WTC11 (cell line): ENCODE measurements at regions not wholly inside any gene's neighbourhood (a gene's known extent, or its start where the extent isn't known, plus 50 kb on each side); places are given as distances from the start of the nearest gene placed in this dataset.

Source experiments
- ATAC-seq: fragments of 200-7000 bp; cut with Tn5 transposase; 2 replicates; pipeline ENCODE4 v1.10.0; 2021; ENCODE audit warnings: mild to moderate bottlenecking, moderate library complexity
- CTCF ChIA-PET: fragments of 300-600 bp; sonication (Branson Sonifier 250); formaldehyde crosslinking; loops from one replicate; lab custom pipeline; 2021; ENCODE audit warnings: antibody characterized with exemption; lab: Charles Lee
- POLR2A ChIA-PET: fragments of 350-600 bp; sonication (Branson Sonifier 250); formaldehyde crosslinking; loops from one replicate; lab custom pipeline; 2021; ENCODE audit warnings: antibody characterized with exemption; lab: Charles Lee
- DNase-seq: peaks from one replicate; pipeline ENCODE4 v3.0.0; 2021; ENCODE audit warnings: low spot score
- H3K27ac Mint-ChIP-seq: 2 replicates; pipeline ENCODE4 v1.8.0; 2021; ENCODE audit warnings: mixed read lengths
- H3K27me3 Mint-ChIP-seq: 2 replicates; pipeline ENCODE4 v1.8.0; 2021; ENCODE audit warnings: low read depth, mild to moderate bottlenecking, moderate library complexity, mixed read lengths
- H3K36me3 Mint-ChIP-seq: 2 replicates; pipeline ENCODE4 v1.8.0; 2021; ENCODE audit warnings: mixed read lengths
- H3K4me1 Mint-ChIP-seq: 2 replicates; pipeline ENCODE4 v1.8.0; 2022; ENCODE audit warnings: mixed read lengths
- H3K4me3 Mint-ChIP-seq: 2 replicates; pipeline ENCODE4 v1.8.0; 2021; ENCODE audit warnings: mild to moderate bottlenecking, moderate library complexity, mixed read lengths
- H3K9me3 Mint-ChIP-seq: 2 replicates; pipeline ENCODE4 v1.8.0; 2021; ENCODE audit warnings: mixed read lengths
- AFF4 ChIP-seq: sonication (generic); formaldehyde crosslinking; IDR thresholded peaks from 2 replicates; pipeline ENCODE4 v1.8.1; 2023; ENCODE audit warnings: mild to moderate bottlenecking, missing genetic modification reagents, borderline replicate concordance
- CBFB ChIP-seq: sonication (generic); formaldehyde crosslinking; IDR thresholded peaks from 2 replicates; pipeline ENCODE4 v1.8.1; 2022; ENCODE audit warnings: mild to moderate bottlenecking, low read depth, missing genetic modification reagents
- CDX4 ChIP-seq: fragments of 250-450 bp; sonication (Bioruptor Pico); IDR thresholded peaks from 2 replicates; pipeline ENCODE4 v1.9.0; 2021; ENCODE audit warnings: moderate library complexity, mild to moderate bottlenecking, inconsistent platforms, borderline replicate concordance
- IRF2 ChIP-seq: sonication (generic); formaldehyde crosslinking; IDR thresholded peaks from 2 replicates; pipeline ENCODE4 v1.8.0; 2022; ENCODE audit warnings: low read depth, missing genetic modification reagents, borderline replicate concordance
- MLX ChIP-seq: sonication (generic); formaldehyde crosslinking; IDR thresholded peaks from 2 replicates; pipeline ENCODE4 v1.8.1; 2023; ENCODE audit warnings: mild to moderate bottlenecking, missing genetic modification reagents, moderate library complexity
- NFYB ChIP-seq: sonication (generic); formaldehyde crosslinking; conservative IDR thresholded peaks from 2 replicates; pipeline ENCODE4 v1.8.0; 2022; ENCODE audit warnings: low read depth, missing genetic modification reagents
- OVOL2 ChIP-seq: fragments of 250-450 bp; sonication (Bioruptor Pico); IDR thresholded peaks from 2 replicates; pipeline ENCODE4 v1.9.0; 2021; ENCODE audit warnings: mild to moderate bottlenecking, borderline replicate concordance
- RELA ChIP-seq: sonication (generic); formaldehyde crosslinking; IDR thresholded peaks from 2 replicates; pipeline ENCODE4 v1.8.1; 2022; ENCODE audit warnings: missing genetic modification reagents, mild to moderate bottlenecking, borderline replicate concordance
- STAT6 ChIP-seq: sonication (generic); formaldehyde crosslinking; conservative IDR thresholded peaks from 2 replicates; pipeline ENCODE4 v1.8.1; 2023; ENCODE audit warnings: mild to moderate bottlenecking, low read depth, missing genetic modification reagents, moderate library complexity
- TCF7 ChIP-seq: sonication (generic); formaldehyde crosslinking; IDR thresholded peaks from 2 replicates; pipeline ENCODE4 v1.8.0; 2022; ENCODE audit warnings: mild to moderate bottlenecking, low read depth, missing genetic modification reagents, moderate library complexity
- USF2 ChIP-seq: sonication (generic); formaldehyde crosslinking; IDR thresholded peaks from 2 replicates; pipeline ENCODE4 v1.8.1; 2023; ENCODE audit warnings: mild to moderate bottlenecking, missing genetic modification reagents, moderate library complexity
- ZNF121 ChIP-seq: sonication (generic); formaldehyde crosslinking; IDR thresholded peaks from 2 replicates; pipeline ENCODE4 v1.8.0; 2023; ENCODE audit warnings: missing genetic modification reagents
- ZNF219 ChIP-seq: sonication (generic); formaldehyde crosslinking; IDR thresholded peaks from 2 replicates; pipeline ENCODE4 v1.8.0; 2023; ENCODE audit warnings: missing genetic modification reagents, mild to moderate bottlenecking, borderline replicate concordance
- ZNF232 ChIP-seq: sonication (generic); formaldehyde crosslinking; IDR thresholded peaks from 2 replicates; pipeline ENCODE4 v1.8.0; 2022; ENCODE audit warnings: mild to moderate bottlenecking, missing genetic modification reagents
- ZNF263 ChIP-seq: sonication (generic); formaldehyde crosslinking; IDR thresholded peaks from 2 replicates; pipeline ENCODE4 v1.8.1; 2022; ENCODE audit warnings: low read depth, mild to moderate bottlenecking, moderate library complexity, missing genetic modification reagents
- ZSCAN18 ChIP-seq: fragments of 250-450 bp; sonication (Bioruptor Pico); IDR thresholded peaks from 2 replicates; pipeline ENCODE4 v2.1.2; 2022; ENCODE audit warnings: mild to moderate bottlenecking, moderate library complexity

GRCh38 chrX:44439242-44439794 is 95.8 kb upstream of the EFHC2 start:
- Mint-ChIP-seq H3K9me3 (peaks cover 10% of the 10 kb centered on the region), H3K36me3 (no peaks in the 10 kb centered on the region), H3K4me3 (no peak overlapping the region), H3K4me1 (peaks cover 5% of the 10 kb centered on the region; the same call in 1 of the 2 replicates), H3K27ac (no peak overlapping the region), H3K27me3 (no peaks in the 10 kb centered on the region)
- ChIA-PET CTCF (no interaction called here), POLR2A (no interaction called here)
- ATAC-seq (no peak), DNase-seq (no peak)
- TF ChIP-seq TCF7 (CRISPR knock-in tag) (no peak), CBFB (no peak)

- Mint-ChIP-seq H3K36me3 (no peaks in the 10 kb centered on the region), H3K4me1 (peaks cover 5% of the 10 kb centered on the region; the same call in 1 of the 2 replicates), H3K9me3 (peaks cover 10% of the 10 kb centered on the region), H3K4me3 (no peak overlapping the region), H3K27ac (no peak overlapping the region), H3K27me3 (no peaks in the 10 kb centered on the region; the same call in 1 of the 2 replicates)
- no peak for DNase-seq
- ChIA-PET POLR2A (no interaction called here), CTCF (no interaction called here)
- TF ChIP-seq RELA: no peak
- no peak for ATAC-seq
Measured at GRCh38 chrX:44435047-44435446, 91.6 kb upstream of the EFHC2 start.

GRCh38 chrX:44433556-44433955 is 90.1 kb upstream of the EFHC2 start:
- H3K9me3 Mint-ChIP-seq: peaks cover 10% of the 10 kb centered on the region
- H3K36me3 Mint-ChIP-seq: no peaks in the 10 kb centered on the region
- H3K27me3 Mint-ChIP-seq: no peaks in the 10 kb centered on the region; the same call in 1 of the 2 replicates
- H3K4me3 Mint-ChIP-seq: no peak overlapping the region
- POLR2A ChIA-PET: no interaction called here
- ATAC-seq (no peak), DNase-seq (no peak)
- peaks cover 3% of the 10 kb centered on the region; the same call in 1 of the 2 replicates for H3K4me1 Mint-ChIP-seq
- TF ChIP-seq IRF2 (CRISPR knock-in tag): no peak
- TF ChIP-seq ZNF232: no peak
- no peak for TF ChIP-seq ZNF219 (CRISPR knock-in tag)
- TF ChIP-seq ZNF263 (CRISPR knock-in tag): no peak
- TF ChIP-seq CDX4 (CRISPR knock-in tag): no peak
- H3K27ac Mint-ChIP-seq: no peak overlapping the region
- CTCF ChIA-PET: no interaction called here

- DNase-seq (no peak), ATAC-seq (no peak)
- no peak overlapping the region for H3K27ac Mint-ChIP-seq
- ChIA-PET POLR2A (no interaction called here), CTCF (no interaction called here)
- H3K27me3 Mint-ChIP-seq: no peaks in the 10 kb centered on the region; the same call in 1 of the 2 replicates
- H3K9me3 Mint-ChIP-seq: peaks cover 10% of the 10 kb centered on the region
- H3K4me3 Mint-ChIP-seq: no peak overlapping the region
- H3K4me1 Mint-ChIP-seq: no peaks in the 10 kb centered on the region
- H3K36me3 Mint-ChIP-seq: no peaks in the 10 kb centered on the region
- TF ChIP-seq OVOL2 (CRISPR knock-in tag) (no peak), MLX (no peak), NFYB (CRISPR knock-in tag) (no peak), ZNF263 (CRISPR knock-in tag) (no peak), USF2 (no peak), ZSCAN18 (CRISPR knock-in tag) (no peak), STAT6 (no peak), AFF4 (CRISPR knock-in tag) (no peak), ZNF121 (CRISPR knock-in tag) (no peak)
Measured at GRCh38 chrX:44432641-44433040, 89.2 kb upstream of the EFHC2 start.
